Neuronal stem cell (in vitro differentiated cells): ENCODE measurements at regions not wholly inside any gene's neighbourhood (a gene's known extent, or its start where the extent isn't known, plus 50 kb on each side); places are given as distances from the start of the nearest gene placed in this dataset.

Experiments used
- DNase-seq: peaks from one replicate; pipeline ENCODE4 v3.0.0-alpha.2; 2013; ENCODE audit warnings: low spot score
- H2AFZ ChIP-seq: one replicate; pipeline ENCODE4 v1.6.1; 2013; ENCODE audit warnings: mild to moderate bottlenecking, low read length, inconsistent platforms
- H2AK5ac ChIP-seq: 2 replicates; pipeline ENCODE4 v1.6.1; 2013; ENCODE audit warnings: low read depth, mild to moderate bottlenecking, inconsistent platforms, low read length, moderate library complexity, mixed read lengths
- H2BK120ac ChIP-seq: 2 replicates; pipeline ENCODE4 v1.6.1; 2013; ENCODE audit warnings: low read depth, mild to moderate bottlenecking, inconsistent platforms, low read length, moderate library complexity, mixed read lengths
- H2BK12ac ChIP-seq: one replicate; pipeline ENCODE4 v1.6.1; 2013; ENCODE audit warnings: low read length, inconsistent platforms
- H2BK15ac ChIP-seq: 2 replicates; pipeline ENCODE4 v1.6.1; 2013; ENCODE audit warnings: mild to moderate bottlenecking, low read length, inconsistent platforms, mixed read lengths
- H2BK5ac ChIP-seq: one replicate; pipeline ENCODE4 v1.6.1; 2013; ENCODE audit warnings: inconsistent platforms, mild to moderate bottlenecking, low read length, moderate library complexity
- H3K14ac ChIP-seq: one replicate; pipeline ENCODE4 v1.6.1; 2013; ENCODE audit warnings: low read length, inconsistent platforms
- H3K18ac ChIP-seq: 2 replicates; pipeline ENCODE4 v1.6.1; 2013; ENCODE audit warnings: low read length, inconsistent platforms
- H3K23ac ChIP-seq: 2 replicates; pipeline ENCODE4 v1.6.1; 2013; ENCODE audit warnings: low read depth, mild to moderate bottlenecking, mixed read lengths, low read length, inconsistent platforms; ENCODE audit not compliant: poor library complexity
- H3K27ac ChIP-seq: replicated peaks from 3 replicates; pipeline ENCODE4 v1.5.1; 2013; ENCODE audit warnings: low read length, inconsistent platforms
- H3K27me3 ChIP-seq, 3 experiments: 2 replicates each; pipeline ENCODE4 v1.6.1; 2013; ENCODE audit warnings: low read length in 3 of 3, mild to moderate bottlenecking in 2 of 3, inconsistent platforms in 1 of 3, low read depth in 1 of 3, mixed read lengths in 1 of 3, moderate library complexity in 1 of 3; ENCODE audit not compliant: control insufficient read depth in 3 of 3, insufficient read depth in 3 of 3
- H3K36me3 ChIP-seq, 2 donors: replicated peaks in 1 of 2; 2 replicates each; pipeline ENCODE4 v1.6.1; 2013; ENCODE audit warnings: low read length in 2 of 2; ENCODE audit not compliant: control insufficient read depth in 2 of 2, insufficient read depth in 2 of 2
- H3K4ac ChIP-seq: 2 replicates; pipeline ENCODE4 v1.6.1; 2013; ENCODE audit warnings: inconsistent platforms, mild to moderate bottlenecking, low read length, moderate library complexity
- H3K4me1 ChIP-seq, 2 donors: 1 replicate in 1 of 2; 2 replicates in 1 of 2; pipeline ENCODE4 v1.6.1; 2013; ENCODE audit warnings: low read length in 2 of 2, low read depth in 1 of 2; ENCODE audit not compliant: control insufficient read depth in 2 of 2, insufficient read depth in 1 of 2
- H3K4me2 ChIP-seq: one replicate; pipeline ENCODE4 v1.6.1; 2013; ENCODE audit warnings: mild to moderate bottlenecking, low read length, inconsistent platforms; ENCODE audit not compliant: insufficient read depth, poor library complexity, severe bottlenecking
- H3K4me3 ChIP-seq, 2 donors: 2 replicates each; pipeline ENCODE4 v1.5.1; 2013; ENCODE audit warnings: low read length in 2 of 2, mild to moderate bottlenecking in 2 of 2, inconsistent platforms in 1 of 2, moderate library complexity in 1 of 2
- H3K79me1 ChIP-seq: one replicate; pipeline ENCODE4 v1.6.1; 2013; ENCODE audit warnings: low read depth, mild to moderate bottlenecking, inconsistent platforms, low read length, moderate library complexity
- H3K9ac ChIP-seq: one replicate; pipeline ENCODE4 v1.6.1; 2013; ENCODE audit warnings: mild to moderate bottlenecking, low read depth, low read length, inconsistent platforms; ENCODE audit not compliant: poor library complexity
- H3K9me3 ChIP-seq, 2 donors: replicated peaks in 1 of 2; 2 replicates each; pipeline versions ENCODE3 to v1.6.1; 2013; ENCODE audit warnings: low read length in 2 of 2, mild to moderate bottlenecking in 2 of 2, inconsistent platforms in 1 of 2, low read depth in 1 of 2, mixed read lengths in 1 of 2, moderate library complexity in 1 of 2; ENCODE audit not compliant: control insufficient read depth in 2 of 2, insufficient read depth in 1 of 2
- H4K8ac ChIP-seq: one replicate; pipeline ENCODE4 v1.6.1; 2013; ENCODE audit warnings: low read depth, mild to moderate bottlenecking, inconsistent platforms, low read length, moderate library complexity
- H4K91ac ChIP-seq: one replicate; pipeline ENCODE4 v1.6.1; 2013; ENCODE audit warnings: low read length, low read depth, mild to moderate bottlenecking, inconsistent platforms; ENCODE audit not compliant: poor library complexity
- WGBS, 2 donors: extraction: QIAGEN DNeasy Blood & Tissue Kit; methylation state at CpG; one replicate each; pipeline ENCODE4 v1.1.7; 2013; ENCODE audit warnings: missing lambda C conversion rate in 2 of 2, mixed read lengths in 1 of 2; ENCODE audit not compliant: insufficient read length in 2 of 2, insufficient replicate concordance in 1 of 2; ENCODE audit errors: extremely low coverage in 2 of 2; 5-methylcytosine and 5-hydroxymethylcytosine counted together

GRCh38 chr6:6924708-6925107, 183.1 kb upstream of the RREB1 start:
- H3K14ac ChIP-seq = no peak overlapping the region
- no peak overlapping the region for H4K91ac ChIP-seq
- no peak overlapping the region for H3K4ac ChIP-seq
- no peak overlapping the region for H2BK12ac ChIP-seq
- H3K79me1 ChIP-seq = no peaks in the 10 kb centered on the region
- H2BK15ac ChIP-seq = no peak overlapping the region
- H2BK120ac ChIP-seq = no peak overlapping the region
- no peak overlapping the region for H3K9ac ChIP-seq
- WGBS, 2 donors = no CpG with 5 or more reads among the region's 5 CpGs
- no peak overlapping the region for H3K18ac ChIP-seq
- DNase-seq = no peak
- H3K9me3 ChIP-seq = peaks cover 0 to 4% of the 10 kb centered on the region in 2 donors
- H3K27ac ChIP-seq = no peak overlapping the region
- no peak overlapping the region for H2AFZ ChIP-seq
- no peaks in the 10 kb centered on the region for H3K27me3 ChIP-seq
- H4K8ac ChIP-seq = no peak overlapping the region
- peaks cover 0 to 16% of the 10 kb centered on the region in 2 donors for H3K4me1 ChIP-seq
- no peak overlapping the region for H3K4me3 ChIP-seq
- no peak overlapping the region for H2AK5ac ChIP-seq
- no peak overlapping the region for H2BK5ac ChIP-seq
- no peaks in the 10 kb centered on the region for H3K36me3 ChIP-seq
- H3K23ac ChIP-seq = no peak overlapping the region
- H3K4me2 ChIP-seq = no peak overlapping the region

GRCh38 chr6:6925391-6926164, 182.2 kb upstream of the RREB1 start:
- Histone ChIP-seq H4K91ac (no peak overlapping the region), H3K4me1 (peaks cover 0 to 15% of the 10 kb centered on the region in 2 donors), H2BK120ac (peak overlapping the region; percentile 57), H2BK12ac (no peak overlapping the region), H3K36me3 (no peaks in the 10 kb centered on the region), H3K18ac (no peak overlapping the region), H4K8ac (no peak overlapping the region), H3K9me3 (peaks cover 0 to 4% of the 10 kb centered on the region in 2 donors), H2AK5ac (no peak overlapping the region), H3K14ac (no peak overlapping the region), H2BK15ac (peak overlapping the region; percentile 59), H3K27ac (no peak overlapping the region), H3K27me3 (no peaks in the 10 kb centered on the region), H2BK5ac (no peak overlapping the region), H3K4me3 (no peak overlapping the region), H3K4ac (no peak overlapping the region), H3K9ac (no peak overlapping the region), H3K4me2 (no peak overlapping the region), H3K79me1 (no peaks in the 10 kb centered on the region), H2AFZ (no peak overlapping the region), H3K23ac (no peak overlapping the region)
- no peak for DNase-seq
- no CpG with 5 or more reads among the region's 10 CpGs for WGBS, 2 donors

GRCh38 chr6:6926856-6927255, 180.9 kb upstream of the RREB1 start:
- Histone ChIP-seq H2AK5ac (no peak overlapping the region), H3K4me2 (no peak overlapping the region), H3K18ac (no peak overlapping the region), H3K9ac (no peak overlapping the region), H3K4ac (no peak overlapping the region), H3K27ac (no peak overlapping the region), H3K36me3 (no peaks in the 10 kb centered on the region), H2AFZ (no peak overlapping the region), H2BK120ac (no peak overlapping the region), H2BK15ac (no peak overlapping the region), H4K8ac (no peak overlapping the region), H2BK12ac (no peak overlapping the region), H3K14ac (no peak overlapping the region), H3K23ac (no peak overlapping the region), H3K27me3 (no peaks in the 10 kb centered on the region), H3K79me1 (no peaks in the 10 kb centered on the region), H3K4me3 (no peak overlapping the region), H3K9me3 (peaks cover 0 to 2% of the 10 kb centered on the region in 2 donors), H2BK5ac (no peak overlapping the region), H4K91ac (no peak overlapping the region), H3K4me1 (peaks cover 0 to 8% of the 10 kb centered on the region in 2 donors)
- WGBS, 2 donors = no CpG with 5 or more reads among the region's 7 CpGs
- DNase-seq = no peak

GRCh38 chr6:6927521-6928361, 180.0 kb upstream of the RREB1 start:
- Histone ChIP-seq H3K9ac (no peak overlapping the region), H2AFZ (no peak overlapping the region), H3K27ac (no peak overlapping the region), H3K4ac (no peak overlapping the region), H2BK120ac (no peak overlapping the region), H3K27me3 (no peaks in the 10 kb centered on the region), H3K36me3 (no peaks in the 10 kb centered on the region), H2BK12ac (no peak overlapping the region), H3K4me2 (no peak overlapping the region), H3K4me1 (peaks cover 0 to 8% of the 10 kb centered on the region in 2 donors), H4K91ac (no peak overlapping the region), H3K9me3 (no peaks in the 10 kb centered on the region), H2BK15ac (no peak overlapping the region), H2AK5ac (no peak overlapping the region), H3K23ac (no peak overlapping the region), H4K8ac (no peak overlapping the region), H2BK5ac (no peak overlapping the region), H3K79me1 (no peaks in the 10 kb centered on the region), H3K14ac (no peak overlapping the region), H3K18ac (peak overlapping the region; percentile 1), H3K4me3 (no peak overlapping the region)
- peak; percentile 18 for DNase-seq
- WGBS, 2 donors = no CpG with 5 or more reads among the region's 20 CpGs
